HG02610 (cell line): ENCODE measurements at regions not wholly inside any gene's neighbourhood (a gene's known extent, or its start where the extent isn't known, plus 50 kb on each side); places are given as distances from the start of the nearest gene placed in this dataset.

Experiments used
- ATAC-seq: cut with Tn5 transposase; IDR thresholded peaks from one replicate; pipeline ENCODE4 v1.9.1; 2021; ENCODE audit warnings: mild to moderate bottlenecking, moderate library complexity; ENCODE audit not compliant: unreplicated experiment

DNA sequence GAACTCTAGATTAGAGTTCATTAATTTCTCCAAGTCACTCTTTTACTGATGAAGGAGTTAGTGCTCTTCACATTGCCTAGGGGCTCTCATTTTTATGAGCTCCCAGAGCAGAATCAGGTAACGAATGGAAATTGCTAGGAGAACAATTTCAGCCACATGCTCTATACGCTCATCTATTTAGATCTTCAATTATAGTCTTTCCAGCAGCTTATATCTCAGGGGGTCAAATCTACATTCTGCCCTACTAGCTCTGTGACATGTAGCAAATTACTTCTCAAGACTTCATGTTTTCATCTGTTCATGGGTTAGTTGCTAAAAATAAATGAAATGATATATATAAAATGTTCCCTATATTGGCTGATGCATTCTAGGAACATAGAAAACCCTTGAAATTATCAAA lies 183.6 kb downstream of the PLPP3 start:
- no peak for ATAC-seq

DNA sequence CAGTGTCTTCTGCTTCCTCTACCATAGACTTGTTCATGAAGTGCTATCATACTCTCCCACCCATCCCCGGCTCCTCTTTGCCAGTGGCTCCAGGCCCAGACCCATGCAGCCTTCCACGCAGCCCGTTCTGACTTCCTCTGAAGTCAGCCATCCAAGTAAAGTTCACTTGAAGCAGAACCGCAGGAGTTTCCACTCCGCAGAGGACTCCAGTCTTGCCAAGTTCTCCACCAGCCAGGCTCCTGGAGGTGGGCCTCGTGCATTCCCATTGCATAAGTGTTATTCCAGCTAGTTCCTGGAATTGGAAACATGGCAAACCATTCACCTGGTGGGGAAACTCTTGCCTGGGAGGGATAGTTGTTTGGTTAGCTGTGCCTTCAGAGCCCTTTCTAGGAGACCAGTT lies 185.1 kb downstream of the PLPP3 start:
- ATAC-seq: no peak

DNA sequence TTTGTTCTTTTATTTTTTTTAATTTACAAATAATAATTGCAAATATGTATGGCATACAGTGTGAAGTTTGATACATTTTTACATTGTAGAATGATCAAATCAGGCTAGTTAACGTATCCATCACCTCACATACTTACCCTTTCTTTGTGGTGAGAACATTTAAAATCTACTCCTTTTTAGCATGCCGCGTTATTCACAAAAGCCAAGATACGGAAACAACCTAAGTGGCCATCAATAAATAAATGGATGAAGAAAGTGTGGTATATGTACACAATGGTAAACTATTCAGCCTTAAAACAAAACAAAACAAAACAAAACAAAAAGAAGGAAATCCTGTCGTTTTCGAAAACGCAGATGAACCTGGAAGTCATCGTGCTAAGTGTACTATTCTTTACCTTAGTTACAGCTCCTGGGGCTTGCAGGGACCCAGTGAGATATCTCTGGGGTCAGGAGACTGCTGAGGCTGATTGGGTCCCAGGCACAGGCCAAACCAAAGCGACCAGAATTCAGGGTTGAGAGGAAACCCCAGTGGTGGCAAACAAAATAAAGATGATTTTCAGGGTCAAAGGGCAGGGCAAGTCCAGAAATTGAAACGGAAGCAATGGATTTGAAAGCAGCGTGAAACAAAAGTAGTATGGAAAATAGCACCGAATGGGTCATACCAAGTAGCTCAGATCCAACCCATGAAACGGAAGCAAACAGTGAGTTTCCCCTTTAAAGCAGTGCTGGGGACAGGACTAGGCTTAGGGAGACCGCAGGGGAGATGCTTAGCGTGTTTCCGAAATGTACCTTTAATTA lies 188.2 kb downstream of the PLPP3 start:
- ATAC-seq: no peak

DNA sequence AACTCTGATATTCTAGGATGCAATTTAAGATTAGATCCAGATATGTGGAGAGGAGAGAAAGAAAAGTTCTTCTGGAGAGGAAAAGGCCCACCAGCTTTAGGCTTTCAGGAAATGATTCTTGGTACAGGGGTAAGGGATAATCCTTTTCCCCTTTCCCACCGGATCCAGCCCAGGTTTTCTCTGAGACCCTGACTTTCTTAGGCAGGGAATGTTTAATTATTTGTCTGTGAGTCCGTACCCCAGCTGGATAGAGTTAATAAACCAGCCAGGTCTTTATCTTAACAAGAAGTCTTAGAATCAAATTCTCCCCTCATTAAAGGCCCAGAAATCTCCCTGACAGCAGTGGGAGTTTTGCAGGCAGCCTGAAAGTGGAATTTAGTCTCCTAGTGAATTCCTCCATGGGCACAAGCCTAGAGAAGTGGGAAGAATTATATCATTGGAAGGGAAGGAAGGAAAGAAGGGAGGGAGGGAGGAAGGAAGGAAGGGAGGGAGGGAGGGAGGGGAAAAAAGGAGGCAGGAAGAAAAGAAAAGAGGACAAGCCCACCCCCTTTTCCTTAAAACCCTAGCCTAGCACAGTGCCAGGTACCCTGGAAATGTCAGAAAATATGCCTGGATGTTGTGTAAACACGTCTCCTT lies 189.0 kb downstream of the PLPP3 start:
- ATAC-seq: no peak

DNA sequence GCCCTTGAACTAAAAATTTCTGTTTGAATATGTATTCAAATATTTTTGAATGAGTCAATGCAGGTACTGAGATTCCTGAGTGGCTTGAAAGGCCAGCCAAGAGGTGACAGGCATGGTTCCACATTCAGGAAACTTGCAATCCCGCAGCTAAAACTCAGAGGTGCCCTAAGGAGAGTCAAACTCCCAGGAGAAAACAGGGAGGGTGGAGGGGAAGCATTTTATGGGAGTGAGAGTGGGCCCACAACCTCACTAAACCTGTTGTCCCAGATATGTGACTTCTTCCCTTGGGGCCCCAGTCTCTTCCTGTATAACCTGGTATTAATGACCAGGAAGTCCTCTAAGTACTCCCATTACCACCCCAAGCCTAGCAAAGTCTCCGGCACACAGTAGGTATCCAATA lies 189.6 kb downstream of the PLPP3 start:
- ATAC-seq: no peak

DNA sequence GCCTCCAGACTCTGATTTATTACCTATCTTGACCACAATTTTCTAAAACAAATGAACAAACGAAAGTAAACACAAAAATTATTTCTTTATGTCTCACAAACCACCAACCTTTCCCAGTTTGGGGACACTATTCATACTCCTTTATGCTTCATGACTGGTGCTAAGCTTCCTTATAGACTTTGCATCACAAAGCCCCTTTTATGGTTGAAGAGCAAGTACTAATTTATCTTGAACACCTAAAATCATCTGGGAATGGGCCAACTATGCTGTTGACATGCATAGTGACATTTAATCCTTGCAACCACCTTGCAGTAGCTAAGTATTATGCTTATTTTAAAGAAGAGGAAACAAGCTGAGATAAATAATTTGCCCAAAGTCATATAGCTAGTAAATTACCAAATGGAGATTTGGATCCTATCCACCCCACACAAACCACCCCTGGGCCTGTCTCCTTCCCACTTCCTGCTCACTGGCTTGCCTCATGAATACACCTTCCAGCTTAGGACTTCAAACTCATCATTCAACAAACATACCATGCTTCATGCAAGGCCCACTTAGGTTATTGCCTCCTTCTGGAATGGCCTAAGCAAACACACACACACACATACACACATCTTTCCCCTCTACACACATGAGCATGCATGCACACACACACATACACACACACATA lies 192.2 kb downstream of the PLPP3 start:
- no peak for ATAC-seq

DNA sequence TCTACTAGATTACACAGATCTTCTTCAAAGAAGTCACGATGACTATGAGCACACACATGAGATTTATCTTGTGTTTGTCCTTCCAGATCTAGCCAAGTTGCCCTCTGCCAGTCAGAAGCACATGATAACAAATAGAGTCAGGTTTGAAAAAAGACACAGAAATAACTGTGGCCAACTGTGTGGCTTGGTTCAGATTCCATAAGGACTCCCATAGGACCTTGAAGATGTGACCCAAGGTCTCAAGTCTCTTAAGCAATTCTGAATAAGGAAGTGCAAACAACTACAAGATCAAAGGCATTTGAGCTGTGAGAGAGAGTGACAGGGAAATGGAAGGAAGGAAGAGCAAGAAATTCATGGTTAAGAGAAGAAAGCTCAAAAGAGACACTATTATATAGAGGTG lies 194.0 kb downstream of the PLPP3 start:
- ATAC-seq: no peak

DNA sequence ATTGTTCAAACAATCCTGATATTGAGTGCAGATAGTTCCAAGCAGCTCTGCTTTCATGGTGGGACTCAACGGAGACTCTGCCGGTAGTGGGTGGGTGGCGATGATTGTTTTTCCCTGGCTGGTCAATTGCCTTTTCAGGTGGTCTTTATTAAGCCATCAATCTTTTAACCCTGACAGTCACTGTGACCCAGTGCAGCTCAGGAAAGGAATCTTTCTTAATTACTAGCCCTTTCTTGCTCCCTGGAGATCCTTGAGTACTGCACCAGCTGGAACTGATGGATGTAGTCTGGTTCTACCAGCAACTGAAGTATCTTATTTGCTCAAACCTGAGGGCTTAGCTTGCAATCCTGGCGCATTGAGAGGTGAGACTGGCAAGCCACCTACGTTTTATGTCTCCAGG lies 196.4 kb downstream of the PLPP3 start:
- ATAC-seq: no peak

DNA sequence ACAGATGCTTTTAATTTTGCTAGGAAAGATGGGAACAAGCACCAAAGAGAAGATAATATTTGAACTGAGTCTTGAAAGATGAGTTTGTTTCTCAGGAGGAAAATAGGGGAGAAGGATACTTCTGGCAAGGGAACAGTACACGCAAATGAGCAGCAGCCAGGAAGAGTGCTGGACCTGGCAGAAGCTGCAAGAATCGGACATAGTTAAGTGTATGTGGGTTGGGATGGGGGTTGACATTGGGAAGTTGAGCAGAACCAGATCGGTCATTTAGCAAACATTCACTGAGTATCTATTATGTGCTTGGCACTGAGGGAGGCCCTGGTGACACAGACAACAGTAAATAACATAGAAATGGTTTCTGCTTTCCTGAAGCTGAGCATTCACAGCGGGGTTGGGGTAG lies 198.8 kb downstream of the PLPP3 start:
- no peak for ATAC-seq

DNA sequence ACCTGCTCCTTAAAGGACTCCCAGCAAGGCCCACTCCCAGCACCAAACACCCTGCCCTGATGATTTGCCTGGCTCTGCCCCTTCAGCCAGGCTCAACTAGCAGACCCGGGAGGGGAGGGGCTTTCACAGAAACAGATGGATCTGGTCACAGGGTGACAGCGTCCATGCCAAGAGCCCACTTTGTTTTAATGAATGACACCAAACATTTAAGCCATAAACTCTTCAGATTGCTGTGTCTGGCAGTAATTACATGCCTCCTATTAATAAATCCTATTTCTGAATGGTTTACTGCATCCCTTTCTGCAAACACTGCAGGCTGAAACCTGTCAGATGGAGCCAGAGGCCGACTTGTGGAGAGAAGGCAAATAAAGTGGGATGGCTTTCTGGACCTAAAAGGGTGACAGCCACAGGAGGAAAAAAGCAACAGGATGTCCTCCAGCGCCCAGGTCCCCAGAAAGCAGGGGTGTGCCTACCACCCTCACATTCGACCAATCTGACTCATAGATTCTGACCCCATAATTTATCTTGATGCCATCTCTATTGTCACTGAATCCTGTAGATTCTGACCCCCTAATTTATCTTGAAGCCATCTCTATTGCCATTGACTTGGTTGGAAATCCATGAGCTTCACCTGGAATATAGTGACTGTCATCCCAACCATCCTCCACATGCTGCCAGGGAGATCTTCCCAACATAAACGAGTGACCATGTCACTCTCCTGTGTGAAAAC lies 200.9 kb downstream of the PLPP3 start:
- no peak for ATAC-seq

DNA sequence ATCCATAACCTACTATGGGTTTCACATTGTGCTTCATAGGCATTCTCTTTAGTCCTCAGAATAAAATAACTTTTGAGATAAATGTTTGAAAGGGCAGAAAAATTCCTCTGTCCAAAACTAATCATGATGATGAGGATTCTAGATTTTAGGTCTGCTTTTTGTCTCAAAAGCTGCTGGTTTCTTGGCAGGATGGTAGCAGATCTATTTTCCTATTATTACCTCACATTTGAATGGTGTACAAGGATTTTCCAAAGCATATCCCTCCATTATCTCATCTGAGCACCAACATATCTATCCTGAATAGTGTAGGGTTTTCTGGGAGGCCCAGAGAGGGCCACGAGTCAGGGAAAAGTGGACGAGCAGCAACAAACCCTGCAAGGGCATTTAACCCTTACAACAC lies 201.9 kb downstream of the PLPP3 start:
- no peak for ATAC-seq

DNA sequence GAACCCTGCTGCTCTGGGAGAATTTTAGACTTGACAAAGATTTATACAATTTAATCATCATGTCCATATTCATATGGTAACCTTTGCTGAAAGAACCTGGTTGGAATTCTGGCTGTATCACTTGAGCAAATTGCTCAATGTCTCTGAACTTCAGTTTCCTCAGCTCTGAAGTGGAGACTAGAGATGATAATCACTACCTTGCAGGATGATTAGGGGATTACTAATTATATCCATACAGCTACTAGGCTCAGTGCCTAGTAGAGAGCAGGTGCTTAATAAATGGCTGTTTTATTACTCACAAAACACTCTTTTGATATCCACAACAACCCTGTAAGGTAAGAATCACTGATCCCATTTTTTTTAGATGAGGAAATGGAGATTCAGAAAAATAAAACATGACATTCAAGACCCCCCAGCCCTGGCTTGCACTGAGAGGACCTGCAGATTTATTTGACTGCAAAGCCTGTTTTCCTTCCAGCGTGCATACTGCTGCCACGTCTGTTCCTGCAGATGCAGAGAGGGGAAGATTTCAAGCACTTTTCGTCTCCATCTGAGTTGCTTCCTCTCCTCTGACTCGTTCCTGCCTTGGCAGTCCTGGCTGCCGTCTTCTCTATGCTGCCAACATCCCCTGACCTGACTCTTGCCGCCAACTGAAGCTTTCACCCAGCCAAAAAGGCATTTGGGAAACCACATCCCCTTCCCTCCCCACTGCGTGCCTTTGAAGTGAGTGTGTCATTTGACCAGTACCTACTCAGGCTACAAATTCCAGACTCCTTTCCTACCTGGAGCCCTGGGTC lies 203.0 kb downstream of the PLPP3 start:
- ATAC-seq: no peak

DNA sequence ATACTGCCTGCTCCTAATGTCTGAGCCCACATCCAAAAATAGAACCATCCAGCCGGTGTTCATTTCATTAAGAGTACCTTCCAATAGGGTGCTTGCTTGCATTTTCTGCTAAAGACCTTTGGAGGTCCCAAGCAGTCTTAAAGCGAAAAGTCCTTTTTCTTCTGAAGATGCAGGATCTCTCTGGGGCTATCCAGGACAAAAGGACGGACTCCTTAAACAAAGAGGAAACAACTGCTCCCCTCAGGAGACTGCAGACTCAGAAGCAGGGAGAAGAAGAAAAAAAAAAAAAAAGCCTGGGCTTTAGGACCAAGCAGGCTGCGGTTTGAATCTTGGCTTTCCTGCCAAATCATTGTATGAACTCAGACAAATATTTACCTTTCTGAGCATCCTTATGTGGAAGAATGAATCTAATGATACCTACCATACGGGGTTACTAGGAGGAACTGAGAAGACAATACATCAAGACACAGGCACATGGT lies 204.0 kb downstream of the PLPP3 start:
- no peak for ATAC-seq

DNA sequence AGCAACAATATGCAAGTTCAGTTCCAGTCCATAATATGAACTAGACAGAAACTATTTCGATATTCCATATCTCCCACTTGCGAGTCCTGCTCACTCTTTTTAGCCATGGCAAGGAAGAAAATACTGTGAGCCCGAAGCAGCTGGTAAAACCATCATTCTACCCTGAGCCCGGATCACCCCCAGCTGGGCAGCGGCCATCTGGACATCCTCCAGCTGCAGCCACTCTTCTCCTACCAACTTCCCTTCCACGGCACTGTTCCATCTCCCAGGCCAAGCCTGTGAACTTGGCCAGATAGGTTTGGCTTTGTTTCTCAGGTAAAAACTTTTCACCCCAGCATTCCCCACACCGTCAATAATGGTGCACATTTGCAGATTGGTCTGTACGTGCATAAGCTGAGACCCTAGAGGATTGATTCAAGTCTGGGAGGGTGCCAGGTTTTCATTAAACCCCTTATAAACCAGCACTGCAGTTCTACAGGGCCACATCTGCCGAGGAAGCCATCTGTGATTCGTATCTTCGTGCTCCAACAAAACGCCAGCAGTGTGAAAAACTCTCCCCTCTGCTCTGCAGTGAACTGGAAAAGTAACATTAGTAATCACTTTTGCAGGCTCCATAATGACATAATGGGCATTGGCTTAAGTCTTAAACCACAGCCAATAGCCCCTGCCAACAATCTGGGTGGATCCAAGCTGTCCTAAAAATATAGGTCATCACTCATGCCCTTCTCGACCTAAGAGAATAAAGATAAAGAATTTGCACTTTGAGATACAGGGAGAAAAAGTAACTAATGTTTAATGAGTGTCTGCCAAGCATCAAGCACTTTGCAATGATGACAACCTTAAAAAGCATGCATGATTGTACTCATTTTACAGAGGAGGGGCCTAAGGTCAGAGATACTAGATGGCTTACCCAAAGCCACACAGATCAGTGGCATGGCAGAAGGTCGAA lies 205.1 kb downstream of the PLPP3 start:
- ATAC-seq: no peak

DNA sequence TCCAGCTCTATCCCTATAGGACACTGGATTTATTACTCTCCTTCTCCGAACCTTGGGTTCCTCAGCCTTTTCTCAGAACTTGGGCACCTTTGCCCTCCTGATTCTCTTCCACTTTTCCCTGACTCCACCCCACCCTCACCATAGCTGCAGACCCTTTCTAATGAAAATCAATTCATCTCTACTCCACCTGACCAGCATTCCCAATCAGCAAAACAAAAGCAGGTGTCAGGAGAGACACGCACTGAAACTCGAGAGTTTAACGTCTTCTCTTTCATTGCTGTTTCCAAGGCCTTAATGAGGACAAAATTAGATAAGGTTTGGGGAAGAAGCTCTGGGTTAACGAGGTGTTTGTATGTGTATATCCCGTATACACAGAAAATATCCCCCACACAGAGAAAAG lies 208.8 kb downstream of the PLPP3 start:
- no peak for ATAC-seq

DNA sequence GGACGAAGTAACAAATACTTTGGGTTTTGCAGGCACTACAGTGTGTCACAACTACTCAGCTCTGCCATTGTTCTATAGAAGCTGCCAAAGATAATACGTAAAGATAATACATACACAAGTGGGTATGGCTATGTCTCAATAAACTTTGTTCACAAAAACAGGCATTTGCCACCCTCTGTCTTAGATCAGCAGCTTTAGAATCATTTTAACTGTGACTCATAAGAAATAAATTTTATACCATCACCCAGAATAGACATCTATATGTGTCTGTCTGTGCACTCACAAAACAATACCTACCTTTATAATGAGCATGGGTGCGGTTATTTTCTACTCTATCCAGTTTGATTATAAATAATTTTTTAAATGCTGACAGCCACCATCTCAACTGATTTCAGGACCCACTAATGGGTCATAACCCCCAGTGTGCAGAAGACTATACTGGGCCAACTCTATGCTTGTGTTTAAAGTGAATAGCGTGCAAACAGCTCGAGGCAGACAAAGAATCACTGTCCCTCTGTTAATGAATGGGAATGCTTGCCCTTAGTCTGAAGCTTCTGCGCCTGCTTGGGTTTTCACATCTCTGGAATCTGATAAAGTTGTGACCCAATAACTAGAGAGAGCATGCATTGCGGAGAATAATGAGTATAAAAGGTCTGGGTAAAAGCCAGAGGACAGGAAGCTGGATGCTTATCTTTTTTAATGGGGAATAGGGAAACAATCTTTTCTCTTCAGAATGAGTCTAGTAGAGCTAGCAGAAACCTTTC lies 216.2 kb downstream of the PLPP3 start:
- no peak for ATAC-seq

DNA sequence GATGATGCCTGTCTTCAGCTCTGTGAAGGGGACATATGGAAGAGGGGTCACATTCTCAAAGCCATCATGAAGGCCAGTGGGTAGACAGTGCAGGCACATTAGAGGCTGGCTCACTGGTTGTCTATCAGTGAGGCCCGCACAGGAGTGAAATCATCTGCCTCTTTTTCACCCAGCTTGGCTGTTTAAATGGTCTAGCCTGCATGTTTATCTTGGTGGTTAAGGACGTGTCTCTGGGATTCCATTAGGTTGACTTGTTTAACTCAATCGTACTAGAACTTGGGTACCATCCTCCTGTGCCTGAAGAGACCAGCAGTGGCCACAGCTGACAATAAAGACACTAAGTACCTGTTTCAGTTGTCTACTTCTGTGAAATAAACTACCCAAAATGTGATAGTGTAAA lies 219.3 kb downstream of the PLPP3 start:
- ATAC-seq: no peak

DNA sequence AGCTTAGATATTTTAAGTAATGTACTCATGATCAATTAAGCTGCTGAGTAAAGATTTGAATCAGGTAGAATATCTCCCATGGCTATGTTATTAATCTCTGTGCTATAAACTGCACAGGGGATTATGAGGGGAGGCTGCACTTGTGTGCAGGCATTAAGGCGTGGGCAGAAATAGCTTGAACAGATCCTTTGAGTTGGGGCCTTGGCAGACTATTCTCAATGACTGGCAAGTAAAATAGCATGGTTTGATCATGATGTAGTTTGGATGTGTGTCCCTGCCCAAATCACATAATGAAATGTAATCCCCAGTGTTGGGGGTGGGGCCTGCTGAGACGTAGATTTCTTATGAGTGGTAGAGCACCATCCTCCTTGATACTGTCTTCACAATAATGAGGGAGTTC lies 220.3 kb downstream of the PLPP3 start:
- no peak for ATAC-seq
